ENCODE measurements at regions not wholly inside any gene's neighbourhood (a gene's known extent, or its start where the extent isn't known, plus 50 kb on each side); places are given as distances from the start of the nearest gene placed in this dataset.

- Histone ChIP-seq H3K9me3 (no peaks in the 10 kb centered on the region), H3K27ac (replicated peaks in 1 of 4) (no peak overlapping the region), H3K36me3 (no peaks in the 10 kb centered on the region), H3K27me3 (peaks cover 0 to 4% (median 0%) of the 10 kb centered on the region in 4 donors), H3K4me1 (no peaks in the 10 kb centered on the region), H3K4me3 (no peak overlapping the region)
- intact Hi-C loops (cut with DNase I) = no loop called here
- TF ChIP-seq EP300 (IDR thresholded peaks at IDR 0.05) (no peak), POLR2AphosphoS5 (IDR thresholded peaks at IDR 0.05) (no peak), CTCF (IDR thresholded peaks at IDR 0.05) (no peak), POLR2A (IDR thresholded peaks at IDR 0.05; ENCODE audit: low read depth) (no peak)
- no peak for DNase-seq (ENCODE audit: extremely low spot score)
These were observed 94.3 kb downstream of the C17orf67 start for GRCh38 chr17:56739376-56739775.

- WGBS = 54% methylated on average over 6 of the region's 6 CpGs
- Histone ChIP-seq H3K4me3 (no peak overlapping the region), H3K9me3 (no peaks in the 10 kb centered on the region), H3K36me3 (no peaks in the 10 kb centered on the region), H3K27ac (replicated peaks in 1 of 4) (no peak overlapping the region), H3K4me1 (no peaks in the 10 kb centered on the region), H3K27me3 (peaks cover 0 to 4% (median 0%) of the 10 kb centered on the region in 4 donors)
- no peak for TF ChIP-seq POLR2A (IDR thresholded peaks at IDR 0.05; ENCODE audit: low read depth)
- TF ChIP-seq CTCF (IDR thresholded peaks at IDR 0.05) = no peak
- no peak for TF ChIP-seq POLR2AphosphoS5 (IDR thresholded peaks at IDR 0.05)
- TF ChIP-seq EP300 (IDR thresholded peaks at IDR 0.05) = no peak
- intact Hi-C loops (cut with DNase I) = no loop called here
- no peak for DNase-seq (ENCODE audit: extremely low spot score)
These were observed 93.9 kb downstream of the C17orf67 start for GRCh38 chr17:56739776-56740175.

GRCh38 chr17:56740481-56740880, 93.2 kb downstream of the C17orf67 start:
- H3K36me3 ChIP-seq = no peaks in the 10 kb centered on the region
- no peaks in the 10 kb centered on the region for H3K9me3 ChIP-seq
- no peaks in the 10 kb centered on the region for H3K4me1 ChIP-seq
- H3K4me3 ChIP-seq = no peak overlapping the region
- H3K27me3 ChIP-seq = peaks cover 0 to 4% (median 0%) of the 10 kb centered on the region in 4 donors
- no peak for DNase-seq (ENCODE audit: extremely low spot score)
- TF ChIP-seq POLR2A (IDR thresholded peaks at IDR 0.05; ENCODE audit: low read depth) (no peak), POLR2AphosphoS5 (IDR thresholded peaks at IDR 0.05) (no peak), EP300 (IDR thresholded peaks at IDR 0.05) (no peak), CTCF (IDR thresholded peaks at IDR 0.05) (no peak)
- no peak overlapping the region for H3K27ac ChIP-seq (replicated peaks in 1 of 4)
- intact Hi-C loops (cut with DNase I) = no loop called here
- 82% methylated on average over 3 of the region's 3 CpGs for WGBS
